ENCODE measurements at regions not wholly inside any gene's neighbourhood (a gene's known extent, or its start where the extent isn't known, plus 50 kb on each side); places are given as distances from the start of the nearest gene placed in this dataset.

DNA sequence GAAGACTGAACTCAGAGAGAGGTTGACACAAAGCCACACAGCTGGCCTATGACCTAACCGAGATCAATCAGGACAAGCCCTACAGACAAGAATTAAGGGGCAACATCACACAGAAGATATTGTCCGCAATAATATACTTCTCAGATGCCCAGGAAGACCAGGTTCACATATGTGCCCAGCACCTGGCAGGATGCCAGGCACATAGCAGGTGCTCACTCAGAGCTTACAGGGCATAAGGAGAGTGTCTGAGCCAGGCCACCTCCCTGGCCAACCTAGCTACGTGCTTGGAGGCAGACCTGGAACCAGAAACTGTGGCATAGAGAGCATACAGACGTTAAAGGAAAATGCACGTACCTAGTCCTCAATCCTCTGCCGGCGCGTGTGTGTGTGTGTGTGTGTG, 87.0 kb upstream of the LRFN2 start:
- Histone ChIP-seq H3K36me3 (ENCODE audit: control insufficient read depth, insufficient read depth, low read length) (no peaks in the 10 kb centered on the region), H3K4me3 (replicated peaks; ENCODE audit: low read depth, low read length) (no peak overlapping the region), H3K27me3 (replicated peaks; ENCODE audit: control insufficient read depth, insufficient read depth, low read length) (no peaks in the 10 kb centered on the region; the same call in 1 of the 2 replicates)
- no peak for DNase-seq (ENCODE audit: extremely low read depth, insufficient read length)
- TF ChIP-seq, protein P1, sequence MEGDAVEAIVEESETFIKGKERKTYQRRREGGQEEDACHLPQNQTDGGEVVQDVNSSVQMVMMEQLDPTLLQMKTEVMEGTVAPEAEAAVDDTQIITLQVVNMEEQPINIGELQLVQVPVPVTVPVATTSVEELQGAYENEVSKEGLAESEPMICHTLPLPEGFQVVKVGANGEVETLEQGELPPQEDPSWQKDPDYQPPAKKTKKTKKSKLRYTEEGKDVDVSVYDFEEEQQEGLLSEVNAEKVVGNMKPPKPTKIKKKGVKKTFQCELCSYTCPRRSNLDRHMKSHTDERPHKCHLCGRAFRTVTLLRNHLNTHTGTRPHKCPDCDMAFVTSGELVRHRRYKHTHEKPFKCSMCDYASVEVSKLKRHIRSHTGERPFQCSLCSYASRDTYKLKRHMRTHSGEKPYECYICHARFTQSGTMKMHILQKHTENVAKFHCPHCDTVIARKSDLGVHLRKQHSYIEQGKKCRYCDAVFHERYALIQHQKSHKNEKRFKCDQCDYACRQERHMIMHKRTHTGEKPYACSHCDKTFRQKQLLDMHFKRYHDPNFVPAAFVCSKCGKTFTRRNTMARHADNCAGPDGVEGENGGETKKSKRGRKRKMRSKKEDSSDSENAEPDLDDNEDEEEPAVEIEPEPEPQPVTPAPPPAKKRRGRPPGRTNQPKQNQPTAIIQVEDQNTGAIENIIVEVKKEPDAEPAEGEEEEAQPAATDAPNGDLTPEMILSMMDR (IDR thresholded peaks at IDR 0.05; ENCODE audit: insufficient read depth, low read length, poor library complexity, severe bottlenecking): no peak

DNA sequence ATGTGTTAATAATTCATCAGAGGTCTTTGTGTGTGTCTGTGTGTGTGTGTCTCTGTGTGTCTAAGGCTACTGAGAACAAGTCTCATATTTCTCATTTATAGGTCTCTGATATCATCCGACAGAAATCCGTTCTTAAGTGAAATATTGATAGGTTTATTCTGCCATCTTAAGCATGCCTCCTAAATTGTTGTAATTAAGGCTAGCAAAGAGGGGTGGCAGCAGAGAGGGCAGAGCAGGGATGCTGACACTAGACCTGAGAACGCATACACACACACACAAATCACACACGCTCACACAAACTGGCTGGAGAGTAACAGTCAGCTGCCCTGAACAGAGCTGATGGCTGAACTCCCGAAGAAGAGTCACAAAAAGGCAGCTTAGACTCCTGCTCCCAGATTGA, 84.9 kb upstream of the LRFN2 start:
- DNase-seq (ENCODE audit: extremely low read depth, insufficient read length): no peak
- TF ChIP-seq, protein P1 (IDR thresholded peaks at IDR 0.05; ENCODE audit: insufficient read depth, low read length, poor library complexity, severe bottlenecking): no peak
- H3K27me3 ChIP-seq (replicated peaks; ENCODE audit: control insufficient read depth, insufficient read depth, low read length): no peaks in the 10 kb centered on the region; the same call in 1 of the 2 replicates
- no peaks in the 10 kb centered on the region for H3K36me3 ChIP-seq (ENCODE audit: control insufficient read depth, insufficient read depth, low read length)
- no peak overlapping the region for H3K4me3 ChIP-seq (replicated peaks; ENCODE audit: low read depth, low read length)

DNA sequence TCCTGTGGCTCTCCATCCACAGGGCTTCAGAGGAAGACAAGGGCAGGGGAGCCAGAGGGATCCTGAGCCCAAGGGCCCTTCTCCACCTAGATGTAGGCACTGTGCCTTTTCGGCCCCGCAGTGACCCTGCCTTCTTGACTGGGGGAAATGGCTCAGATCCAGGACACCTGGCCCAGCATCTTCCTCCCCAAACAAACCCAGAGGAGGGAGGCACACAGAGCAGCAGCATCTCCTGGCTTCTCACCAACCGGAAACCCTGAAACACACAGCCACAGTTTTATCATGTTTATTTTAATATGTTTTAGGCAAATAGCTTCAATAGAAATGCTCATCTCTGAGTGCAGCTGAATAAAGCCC, 84.5 kb upstream of the LRFN2 start:
- no peak overlapping the region for H3K4me3 ChIP-seq (replicated peaks; ENCODE audit: low read depth, low read length)
- TF ChIP-seq, protein P1 (IDR thresholded peaks at IDR 0.05; ENCODE audit: insufficient read depth, low read length, poor library complexity, severe bottlenecking): no peak
- H3K27me3 ChIP-seq (replicated peaks; ENCODE audit: control insufficient read depth, insufficient read depth, low read length): no peaks in the 10 kb centered on the region; the same call in 1 of the 2 replicates
- H3K36me3 ChIP-seq (ENCODE audit: control insufficient read depth, insufficient read depth, low read length): no peaks in the 10 kb centered on the region
- DNase-seq (ENCODE audit: extremely low read depth, insufficient read length): no peak

DNA sequence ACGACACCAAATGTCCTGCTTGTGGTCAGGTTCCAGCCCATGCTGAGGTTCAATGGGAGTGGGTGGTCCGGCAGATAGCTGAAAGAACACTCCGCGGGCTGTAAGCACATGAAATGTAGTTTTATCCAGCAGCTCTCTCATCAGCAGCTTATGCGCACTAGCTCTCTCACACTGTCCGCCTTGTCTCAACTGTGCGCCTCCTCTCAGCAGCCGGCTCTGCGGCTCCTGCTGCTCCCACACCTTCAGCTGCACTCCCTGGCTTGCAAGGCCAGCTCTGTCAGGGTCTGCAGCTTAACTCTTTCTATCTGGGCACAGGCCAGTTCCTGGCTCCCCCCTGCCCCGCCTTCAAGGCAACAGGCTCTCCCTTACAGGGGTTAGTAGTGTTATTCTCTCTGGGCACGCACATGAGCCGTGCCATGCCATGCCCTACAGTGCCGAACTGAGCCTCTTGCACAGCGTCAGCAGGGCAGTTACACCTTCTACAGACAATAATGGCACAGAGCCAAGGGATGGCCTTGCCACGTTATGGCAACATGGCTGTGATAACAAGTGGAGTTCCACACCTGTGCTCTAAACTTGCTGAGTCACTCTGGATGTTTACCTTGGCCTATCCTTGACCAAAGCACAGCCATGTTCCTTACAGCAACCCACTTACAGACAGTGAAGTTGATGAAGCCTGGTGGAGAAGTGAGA, 84.0 kb upstream of the LRFN2 start:
- TF ChIP-seq, protein P1 (IDR thresholded peaks at IDR 0.05; ENCODE audit: insufficient read depth, low read length, poor library complexity, severe bottlenecking): no peak
- Histone ChIP-seq H3K4me3 (replicated peaks; ENCODE audit: low read depth, low read length) (no peak overlapping the region), H3K36me3 (ENCODE audit: control insufficient read depth, insufficient read depth, low read length) (no peaks in the 10 kb centered on the region), H3K27me3 (replicated peaks; ENCODE audit: control insufficient read depth, insufficient read depth, low read length) (no peaks in the 10 kb centered on the region; the same call in 1 of the 2 replicates)
- no peak for DNase-seq (ENCODE audit: extremely low read depth, insufficient read length)

DNA sequence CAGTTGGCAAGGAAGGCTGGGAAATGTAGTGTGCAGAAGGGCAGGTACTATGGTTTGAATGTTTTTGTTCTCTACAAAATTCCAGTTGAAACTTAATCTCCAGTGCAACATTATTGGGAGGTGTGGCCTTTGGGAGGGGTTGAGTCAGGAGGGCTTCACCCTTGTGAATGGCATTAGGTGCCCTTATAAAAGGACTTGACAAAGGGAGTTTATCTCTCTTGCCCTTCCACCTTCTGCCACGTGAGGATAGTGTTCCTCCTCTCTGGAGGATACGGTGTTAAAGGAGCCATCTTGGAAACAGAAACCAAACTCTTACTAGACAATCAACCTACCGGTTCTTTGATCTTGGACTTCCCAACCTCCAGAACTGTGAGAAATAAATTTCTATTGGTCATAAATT, 82.2 kb upstream of the LRFN2 start:
- Histone ChIP-seq H3K27me3 (replicated peaks; ENCODE audit: control insufficient read depth, insufficient read depth, low read length) (no peaks in the 10 kb centered on the region; the same call in 1 of the 2 replicates), H3K36me3 (ENCODE audit: control insufficient read depth, insufficient read depth, low read length) (no peaks in the 10 kb centered on the region), H3K4me3 (replicated peaks; ENCODE audit: low read depth, low read length) (no peak overlapping the region)
- DNase-seq (ENCODE audit: extremely low read depth, insufficient read length): no peak
- TF ChIP-seq, protein P1 (IDR thresholded peaks at IDR 0.05; ENCODE audit: insufficient read depth, low read length, poor library complexity, severe bottlenecking): no peak

DNA sequence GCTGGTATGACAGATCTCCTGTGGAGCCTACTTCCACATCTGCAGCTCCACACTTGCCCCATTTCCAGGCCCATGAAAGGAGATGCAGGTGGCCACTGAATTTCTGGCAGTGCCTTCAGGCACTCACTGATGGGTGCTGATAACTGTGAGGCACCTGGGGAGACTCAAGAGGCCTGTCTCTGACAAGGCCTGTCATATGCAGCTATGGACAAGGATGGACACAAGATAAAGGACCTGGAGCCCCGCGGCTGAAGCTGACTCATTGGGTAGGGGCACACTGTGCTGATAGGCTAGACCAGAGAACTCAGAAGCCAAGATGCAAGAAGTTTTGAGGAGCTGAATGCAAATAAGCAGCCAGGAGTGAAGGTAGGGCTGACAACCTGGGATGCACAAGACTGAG, 81.0 kb upstream of the LRFN2 start:
- no peak overlapping the region for H3K4me3 ChIP-seq (replicated peaks; ENCODE audit: low read depth, low read length)
- no peaks in the 10 kb centered on the region for H3K36me3 ChIP-seq (ENCODE audit: control insufficient read depth, insufficient read depth, low read length)
- no peak for DNase-seq (ENCODE audit: extremely low read depth, insufficient read length)
- TF ChIP-seq, protein P1 (IDR thresholded peaks at IDR 0.05; ENCODE audit: insufficient read depth, low read length, poor library complexity, severe bottlenecking): no peak
- H3K27me3 ChIP-seq (replicated peaks; ENCODE audit: control insufficient read depth, insufficient read depth, low read length): no peaks in the 10 kb centered on the region; the same call in 1 of the 2 replicates

Measured in GM06990 (cell line).